ENCODE measurements at regions not wholly inside any gene's neighbourhood (a gene's known extent, or its start where the extent isn't known, plus 50 kb on each side); places are given as distances from the start of the nearest gene placed in this dataset.

- H3K9me3 ChIP-seq (ENCODE audit: low read length), result no peaks in the 10 kb centered on the region
- no peaks in the 10 kb centered on the region for H3K79me2 ChIP-seq (replicated peaks; ENCODE audit: insufficient read depth, low read length)
- no peak overlapping the region for H3K27ac ChIP-seq (ENCODE audit: low read length)
- no peaks in the 10 kb centered on the region for H3K27me3 ChIP-seq (ENCODE audit: insufficient read depth, low read depth, low read length)
- H3F3A ChIP-seq (ENCODE audit: insufficient read depth, low read length, poor library complexity, severe bottlenecking), result no peaks in the 10 kb centered on the region
- no peaks in the 10 kb centered on the region for H4K20me1 ChIP-seq (ENCODE audit: insufficient read depth)
- H3K36me3 ChIP-seq (ENCODE audit: insufficient read depth, low read length), result no peaks in the 10 kb centered on the region
- no peak overlapping the region for H2AFZ ChIP-seq (ENCODE audit: low read depth, low read length)
- no peak overlapping the region for H3K9ac ChIP-seq (ENCODE audit: low read length)
- TF ChIP-seq MXI1 (conservative IDR thresholded peaks at IDR 0.05; ENCODE audit: poor library complexity, severe bottlenecking) (no peak), SMC3 (conservative IDR thresholded peaks at IDR 0.05; ENCODE audit: poor library complexity) (no peak), POLR2AphosphoS5 (IDR thresholded peaks at IDR 0.05) (no peak), CTCF (IDR thresholded peaks at IDR 0.05; ENCODE audit: poor library complexity, severe bottlenecking) (no peak), REST (IDR thresholded peaks at IDR 0.05; ENCODE audit: borderline replicate concordance) (no peak), EZH2 (IDR thresholded peaks at IDR 0.05; ENCODE audit: borderline replicate concordance, insufficient read depth, low read length, poor library complexity, severe bottlenecking) (no peak), TAF1 (IDR thresholded peaks at IDR 0.05; ENCODE audit: low read depth) (no peak), EP300 (conservative IDR thresholded peaks at IDR 0.05; ENCODE audit: poor library complexity, severe bottlenecking) (no peak), RAD21 (conservative IDR thresholded peaks at IDR 0.05) (no peak)
- no peaks in the 10 kb centered on the region for H3K9me2 ChIP-seq (ENCODE audit: insufficient read depth, low read length)
- H3K4me2 ChIP-seq (ENCODE audit: low read length), result no peak overlapping the region
- no peak overlapping the region for H3K4me3 ChIP-seq (ENCODE audit: low read length)
Observed at GRCh38 chr3:137131081-137131480, 173.3 kb downstream of the IL20RB start.

GRCh38 chr3:137134431-137134830 is 176.6 kb downstream of the IL20RB start:
- H3K36me3 ChIP-seq (ENCODE audit: insufficient read depth, low read length), result no peaks in the 10 kb centered on the region
- H3F3A ChIP-seq (ENCODE audit: insufficient read depth, low read length, poor library complexity, severe bottlenecking), result no peaks in the 10 kb centered on the region
- H3K9me2 ChIP-seq (ENCODE audit: insufficient read depth, low read length), result no peaks in the 10 kb centered on the region
- no peaks in the 10 kb centered on the region for H3K79me2 ChIP-seq (replicated peaks; ENCODE audit: insufficient read depth, low read length)
- H4K20me1 ChIP-seq (ENCODE audit: insufficient read depth), result no peaks in the 10 kb centered on the region
- H3K27me3 ChIP-seq (ENCODE audit: insufficient read depth, low read depth, low read length), result no peaks in the 10 kb centered on the region
- H3K4me2 ChIP-seq (ENCODE audit: low read length), result no peak overlapping the region
- H3K27ac ChIP-seq (ENCODE audit: low read length), result no peak overlapping the region
- no peak overlapping the region for H3K4me3 ChIP-seq (ENCODE audit: low read length)
- no peak overlapping the region for H3K9ac ChIP-seq (ENCODE audit: low read length)
- H2AFZ ChIP-seq (ENCODE audit: low read depth, low read length), result no peak overlapping the region
- no peak for TF ChIP-seq POLR2AphosphoS5 (IDR thresholded peaks at IDR 0.05)
- TF ChIP-seq TAF1 (IDR thresholded peaks at IDR 0.05; ENCODE audit: low read depth), result no peak
- TF ChIP-seq MXI1 (conservative IDR thresholded peaks at IDR 0.05; ENCODE audit: poor library complexity, severe bottlenecking), result no peak
- TF ChIP-seq EP300 (conservative IDR thresholded peaks at IDR 0.05; ENCODE audit: poor library complexity, severe bottlenecking), result no peak
- TF ChIP-seq REST (IDR thresholded peaks at IDR 0.05; ENCODE audit: borderline replicate concordance), result no peak
- no peak for TF ChIP-seq EZH2 (IDR thresholded peaks at IDR 0.05; ENCODE audit: borderline replicate concordance, insufficient read depth, low read length, poor library complexity, severe bottlenecking)
- TF ChIP-seq RAD21 (conservative IDR thresholded peaks at IDR 0.05), result no peak
- no peak for TF ChIP-seq CTCF (IDR thresholded peaks at IDR 0.05; ENCODE audit: poor library complexity, severe bottlenecking)
- no peak for TF ChIP-seq SMC3 (conservative IDR thresholded peaks at IDR 0.05; ENCODE audit: poor library complexity)
- no peaks in the 10 kb centered on the region for H3K9me3 ChIP-seq (ENCODE audit: low read length)

Data from neural cell (in vitro differentiated cells).